ENCODE measurements at regions not wholly inside any gene's neighbourhood (a gene's known extent, or its start where the extent isn't known, plus 50 kb on each side); places are given as distances from the start of the nearest gene placed in this dataset.

DNA sequence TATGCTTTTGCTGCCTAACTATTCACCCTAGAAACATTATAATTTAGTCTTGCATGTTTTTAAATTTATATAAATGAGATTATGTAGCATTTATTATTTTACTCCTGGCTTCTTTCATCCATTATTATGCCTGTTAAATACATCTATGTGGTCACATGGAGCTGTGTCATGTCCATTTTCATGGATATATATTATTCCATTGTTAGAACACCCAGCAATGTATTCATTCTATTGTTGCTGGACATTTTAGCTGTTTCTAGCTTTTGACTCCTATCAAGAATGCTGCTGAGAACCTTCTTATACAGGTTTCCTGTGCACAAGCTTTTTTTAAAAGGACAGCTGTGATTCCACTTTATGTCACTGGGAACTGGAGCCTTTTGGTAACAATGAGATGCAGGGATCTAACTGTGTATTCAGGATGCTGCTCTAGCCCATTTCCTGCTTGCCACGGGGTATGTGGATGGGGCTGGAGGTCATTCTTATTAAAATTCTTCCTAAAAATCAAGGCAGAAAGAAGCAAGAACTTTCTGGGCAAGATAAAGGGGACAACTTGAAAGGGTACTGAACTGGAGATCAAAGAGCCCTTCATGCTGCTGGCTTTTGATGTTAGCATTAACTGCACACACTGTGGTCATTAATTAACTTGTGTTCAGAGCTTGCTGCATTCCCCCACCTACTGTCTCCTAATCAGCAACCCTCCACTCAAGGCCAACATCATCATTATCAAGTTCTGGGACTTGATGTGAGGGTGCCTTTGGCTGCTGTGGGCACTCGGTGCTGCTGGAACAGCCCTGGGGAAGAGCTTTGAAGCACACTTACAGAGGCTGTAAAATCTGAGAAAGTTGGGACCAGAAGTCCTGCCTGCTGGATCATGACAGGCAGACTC, 96.6 kb upstream of the AKIRIN2 start:
- DNase-seq, result no peak

DNA sequence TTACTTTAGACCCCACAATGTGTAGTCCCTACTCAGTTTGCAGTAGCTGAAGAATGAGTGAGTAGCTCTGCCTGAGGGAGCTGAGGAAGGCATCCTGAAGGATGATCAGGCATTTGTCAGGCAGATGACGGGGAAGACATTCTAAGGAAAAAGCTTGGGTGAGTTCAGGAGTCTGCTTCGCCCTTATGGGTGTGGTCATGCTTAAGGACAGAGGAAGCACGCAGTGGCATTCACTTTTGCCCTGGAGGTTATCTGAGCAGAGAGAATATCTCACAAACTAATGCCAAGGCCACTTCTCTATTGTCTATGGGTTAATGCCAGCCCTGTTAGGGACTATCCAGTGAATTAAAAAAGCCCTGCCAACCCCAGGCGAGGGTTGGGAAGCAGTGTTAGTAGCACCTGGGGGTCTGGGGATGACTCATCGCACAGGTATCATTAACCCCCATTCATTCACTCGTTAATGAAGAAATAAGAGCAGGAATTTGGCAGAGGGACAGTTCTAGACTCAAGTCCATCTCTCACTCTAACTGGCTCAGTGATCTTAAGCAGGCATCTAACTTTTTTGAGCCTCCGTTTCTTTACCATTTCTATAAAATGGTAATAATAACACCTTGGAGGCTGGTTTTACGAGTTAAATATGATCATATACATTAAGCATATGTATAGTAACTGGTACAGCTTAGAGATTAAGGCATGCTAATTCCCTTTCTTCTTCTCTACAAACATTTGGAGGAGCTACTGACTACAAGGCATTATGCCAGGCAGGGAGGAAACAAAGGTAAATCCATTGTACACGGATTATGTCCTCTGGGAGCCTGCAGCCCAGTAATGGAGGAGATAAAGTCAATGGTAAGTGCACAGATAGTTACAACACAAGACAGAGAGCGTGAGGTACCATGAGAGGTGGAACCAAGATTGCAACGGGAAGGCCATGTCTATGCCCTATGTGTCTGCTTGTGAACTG, 93.2 kb upstream of the AKIRIN2 start:
- DNase-seq, result no peak

DNA sequence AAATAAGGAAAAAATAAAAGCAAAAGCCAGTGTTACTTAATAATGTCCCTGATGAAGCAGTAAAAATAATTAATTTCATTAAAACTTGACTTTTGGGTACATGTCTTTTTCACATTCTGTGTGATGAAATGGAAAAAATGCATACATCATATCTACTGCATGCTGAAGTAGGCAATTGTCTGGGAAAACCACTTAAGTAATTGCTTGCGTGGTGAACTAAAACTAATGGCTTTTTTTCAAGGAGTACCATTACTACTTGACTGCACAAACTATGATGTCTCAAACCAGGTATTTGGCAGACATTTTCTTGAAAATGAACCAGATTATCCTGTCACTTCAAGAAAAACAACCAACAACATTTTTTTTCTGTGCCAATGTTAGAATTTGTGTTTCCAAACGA, 91.3 kb upstream of the AKIRIN2 start:
- no peak for DNase-seq

DNA sequence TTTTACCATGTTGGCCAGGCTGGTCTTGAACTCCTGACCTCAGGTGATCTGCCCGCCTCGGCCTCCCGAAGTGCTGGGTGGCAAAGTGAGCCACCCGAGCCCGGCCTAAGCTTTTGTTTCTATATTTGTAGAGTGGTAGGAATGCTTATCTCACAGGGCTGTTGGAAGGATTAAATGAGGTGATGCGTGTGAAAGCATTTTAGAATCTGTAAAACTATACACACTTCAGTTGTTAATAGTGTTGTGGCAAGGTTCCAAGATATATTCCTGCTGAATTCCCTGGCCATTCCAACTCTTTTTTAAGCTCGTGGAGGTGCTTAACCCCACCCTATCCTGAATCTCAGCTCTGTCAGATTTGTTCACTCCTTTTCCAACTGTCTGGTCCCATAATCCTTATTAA, 89.9 kb upstream of the AKIRIN2 start:
- DNase-seq, result no peak

DNA sequence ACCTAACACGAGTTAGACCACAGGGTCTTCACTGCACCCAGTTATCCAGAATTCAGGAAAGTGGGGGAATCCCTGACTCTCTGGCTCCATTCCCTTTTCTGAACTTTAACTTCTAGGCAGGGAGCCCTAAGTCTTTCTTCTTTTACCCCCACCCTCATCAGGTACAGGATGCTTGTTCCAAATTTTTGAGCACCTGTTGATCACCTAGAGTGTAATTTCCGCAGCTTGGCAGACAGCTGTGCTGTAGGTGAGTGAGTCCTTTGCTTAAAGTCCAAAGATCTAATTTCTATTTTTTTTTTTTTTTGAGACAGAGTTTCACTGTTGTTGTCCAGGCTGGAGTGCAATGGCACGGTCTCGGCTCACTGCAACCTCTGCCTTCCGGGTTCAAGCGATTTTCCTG, 89.5 kb upstream of the AKIRIN2 start:
- DNase-seq, result no peak

DNA sequence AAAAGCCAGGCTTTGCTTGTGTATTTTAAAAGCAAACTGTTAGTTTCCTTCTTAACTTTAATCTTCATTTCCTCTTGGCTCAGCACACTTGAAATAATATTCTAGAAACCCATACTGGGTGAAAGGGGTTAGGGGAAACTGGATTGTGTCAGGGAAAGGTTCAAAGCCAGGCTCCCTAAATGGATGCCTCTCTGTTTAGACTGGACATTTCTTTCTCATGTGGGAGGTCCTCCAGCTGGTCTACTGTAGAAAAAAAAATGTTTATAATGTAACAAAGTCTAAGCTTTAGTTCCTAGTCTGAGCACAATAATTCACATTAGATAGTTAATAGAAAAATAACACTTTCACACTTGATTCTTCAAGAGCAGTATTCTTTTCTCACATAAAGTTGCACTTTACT, 89.0 kb upstream of the AKIRIN2 start:
- DNase-seq, result no peak

DNA sequence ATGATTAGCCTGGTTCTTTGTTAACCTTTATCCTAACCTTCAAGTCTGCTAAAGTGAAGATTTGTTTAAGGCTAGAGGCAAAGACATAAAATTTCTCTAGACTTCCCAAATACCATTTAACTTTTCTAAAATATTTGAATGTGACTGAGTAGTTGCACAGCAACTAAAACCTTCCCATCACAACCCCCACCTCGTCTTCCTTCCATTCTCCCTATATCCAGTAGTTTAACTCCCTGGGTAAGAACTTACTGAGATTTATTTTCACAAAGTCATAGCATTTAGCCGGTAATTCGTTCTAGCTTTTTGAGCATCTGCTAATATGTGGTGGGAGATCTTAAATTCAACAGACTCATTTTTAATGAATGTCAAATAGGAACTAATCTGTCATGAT, 87.9 kb upstream of the AKIRIN2 start:
- no peak for DNase-seq

DNA sequence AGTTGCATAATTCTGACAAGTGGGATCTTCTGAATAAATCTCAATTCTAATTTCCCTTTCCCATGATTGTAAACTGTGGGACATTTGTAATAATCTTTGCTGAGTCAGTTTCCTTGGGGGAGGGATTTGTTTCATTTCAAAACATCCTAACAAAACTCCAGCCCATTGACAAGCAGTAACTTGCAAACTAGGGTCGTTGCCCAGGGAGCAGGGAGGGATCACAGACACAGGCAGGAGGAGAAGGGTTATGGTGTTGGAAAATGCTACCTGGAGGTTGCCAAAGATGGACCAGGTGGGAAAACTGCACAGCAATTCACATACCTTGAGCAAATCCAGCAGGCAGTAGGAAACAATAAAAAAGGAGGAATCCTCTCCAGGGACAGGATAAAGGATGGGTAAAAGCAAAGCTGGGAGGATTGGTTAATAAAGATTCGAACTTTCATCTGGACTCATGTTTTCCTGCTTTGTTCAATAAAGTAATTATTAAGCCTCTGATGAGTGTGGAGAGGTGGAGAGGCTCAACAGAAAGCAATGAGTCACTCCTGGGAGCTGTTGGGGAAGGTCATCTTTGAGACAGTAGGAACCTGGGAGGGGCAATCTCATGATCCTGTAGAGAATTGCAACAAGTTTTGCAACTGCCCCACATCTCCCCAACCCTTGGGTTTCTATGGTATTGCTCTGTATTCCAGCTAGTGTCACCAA, 87.3 kb upstream of the AKIRIN2 start:
- peak; percentile 93 to 96 for DNase-seq

DNA sequence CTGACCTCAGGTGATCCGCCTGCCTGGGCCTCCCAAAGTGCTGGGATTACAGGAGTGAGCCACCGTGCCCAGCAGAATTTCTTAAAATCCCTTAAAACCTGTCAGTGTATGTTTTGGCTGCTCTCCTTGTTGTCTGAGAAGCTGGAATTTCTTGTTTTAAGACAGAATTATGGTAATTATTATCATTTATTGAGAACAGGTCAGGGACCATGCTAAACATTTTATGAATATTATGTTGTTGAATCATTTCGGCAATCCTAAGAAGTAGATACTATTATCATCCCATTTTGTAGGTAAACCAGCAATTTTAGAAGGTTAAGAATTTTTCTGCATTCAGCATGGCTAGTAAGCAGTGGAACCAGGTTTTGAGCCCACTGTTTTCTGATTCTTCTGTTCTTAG, 86.1 kb upstream of the AKIRIN2 start:
- no peak for DNase-seq

DNA sequence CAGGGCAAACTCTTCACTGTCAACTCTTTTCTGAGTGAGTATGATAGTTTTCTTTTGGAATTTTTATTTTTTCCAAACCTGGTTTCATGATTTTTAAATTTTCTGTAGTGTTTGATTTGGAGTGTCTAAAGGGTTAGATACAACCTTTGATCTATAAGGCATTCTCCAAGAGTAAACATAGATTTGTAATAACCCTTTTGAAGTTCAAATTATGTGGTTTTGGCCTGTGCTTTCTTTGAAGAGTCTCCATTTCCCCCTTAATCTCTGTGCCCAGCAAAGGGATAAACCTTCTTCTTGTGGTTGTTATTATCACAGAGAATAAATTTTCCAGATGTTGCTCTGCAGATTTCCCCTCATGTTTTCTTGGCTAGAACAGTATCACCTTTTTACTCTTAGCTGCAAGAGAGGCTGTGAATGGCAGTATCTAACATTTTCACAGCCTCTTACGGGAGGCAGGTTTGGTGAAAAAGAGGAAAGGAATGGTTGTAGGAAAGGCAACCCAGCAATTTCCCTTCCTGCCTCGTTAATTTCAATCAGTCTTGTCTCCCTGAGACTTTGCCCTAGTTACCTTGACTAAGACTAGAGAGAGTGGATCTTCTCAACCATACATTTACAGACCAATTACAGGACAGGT, 83.3 kb upstream of the AKIRIN2 start:
- DNase-seq, result no peak

DNA sequence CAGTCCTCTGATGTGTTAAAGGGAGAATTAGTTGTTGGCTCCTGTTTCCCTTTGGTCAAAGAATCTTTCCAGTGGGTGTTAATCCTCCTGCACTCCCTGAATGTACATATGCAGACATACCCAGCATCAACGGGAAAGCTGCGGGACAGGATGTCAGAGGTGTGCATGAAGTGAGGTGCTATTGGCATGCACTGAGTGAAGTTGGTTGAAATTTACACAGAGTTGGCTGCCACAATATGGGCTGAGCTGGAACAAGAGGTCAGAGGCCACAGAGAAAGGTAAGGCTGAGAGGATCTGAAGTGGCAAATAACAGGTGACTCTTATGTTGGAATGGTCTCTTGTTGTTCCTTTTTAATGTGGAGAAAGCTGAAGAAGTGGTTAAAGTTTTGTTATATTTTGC, 82.7 kb upstream of the AKIRIN2 start:
- no peak for DNase-seq

DNA sequence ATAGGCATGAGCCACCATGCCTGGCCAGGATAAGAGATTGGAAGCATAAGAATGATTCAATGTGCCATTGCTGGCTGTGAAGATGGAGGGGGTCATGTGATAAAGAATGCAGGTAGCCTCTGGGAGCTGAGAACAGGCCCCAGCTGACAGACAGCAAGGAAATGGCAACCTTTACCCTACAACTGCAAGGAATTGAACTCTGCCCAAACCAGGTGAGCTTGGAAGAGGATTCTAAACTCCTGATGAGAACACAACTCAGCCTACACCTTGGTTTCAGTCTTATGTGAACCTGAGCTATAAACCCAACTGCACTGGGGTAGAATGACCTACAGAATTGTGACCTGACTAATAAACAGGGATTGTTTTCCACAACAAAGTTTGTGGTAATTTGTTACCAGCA, 82.0 kb upstream of the AKIRIN2 start:
- no peak for DNase-seq

DNA sequence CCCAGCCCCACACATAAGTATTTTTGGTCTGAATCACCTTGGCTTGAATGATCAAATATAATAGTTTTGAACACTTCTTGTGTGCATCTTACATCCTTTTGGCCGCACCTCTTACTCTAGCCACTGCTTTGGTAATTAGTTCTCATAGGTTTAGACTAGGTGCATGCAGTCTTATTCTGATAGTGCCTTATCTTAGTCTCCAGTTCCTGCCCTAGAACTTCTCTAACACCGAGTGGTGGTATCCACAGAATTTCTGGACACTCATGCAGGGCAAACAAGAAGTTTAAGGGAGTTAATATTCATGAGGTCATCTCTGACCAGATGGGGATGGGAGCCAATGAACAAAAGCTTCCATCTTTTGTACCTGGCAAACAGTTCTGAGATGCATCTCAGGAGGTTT, 77.5 kb upstream of the AKIRIN2 start:
- DNase-seq, result no peak

DNA sequence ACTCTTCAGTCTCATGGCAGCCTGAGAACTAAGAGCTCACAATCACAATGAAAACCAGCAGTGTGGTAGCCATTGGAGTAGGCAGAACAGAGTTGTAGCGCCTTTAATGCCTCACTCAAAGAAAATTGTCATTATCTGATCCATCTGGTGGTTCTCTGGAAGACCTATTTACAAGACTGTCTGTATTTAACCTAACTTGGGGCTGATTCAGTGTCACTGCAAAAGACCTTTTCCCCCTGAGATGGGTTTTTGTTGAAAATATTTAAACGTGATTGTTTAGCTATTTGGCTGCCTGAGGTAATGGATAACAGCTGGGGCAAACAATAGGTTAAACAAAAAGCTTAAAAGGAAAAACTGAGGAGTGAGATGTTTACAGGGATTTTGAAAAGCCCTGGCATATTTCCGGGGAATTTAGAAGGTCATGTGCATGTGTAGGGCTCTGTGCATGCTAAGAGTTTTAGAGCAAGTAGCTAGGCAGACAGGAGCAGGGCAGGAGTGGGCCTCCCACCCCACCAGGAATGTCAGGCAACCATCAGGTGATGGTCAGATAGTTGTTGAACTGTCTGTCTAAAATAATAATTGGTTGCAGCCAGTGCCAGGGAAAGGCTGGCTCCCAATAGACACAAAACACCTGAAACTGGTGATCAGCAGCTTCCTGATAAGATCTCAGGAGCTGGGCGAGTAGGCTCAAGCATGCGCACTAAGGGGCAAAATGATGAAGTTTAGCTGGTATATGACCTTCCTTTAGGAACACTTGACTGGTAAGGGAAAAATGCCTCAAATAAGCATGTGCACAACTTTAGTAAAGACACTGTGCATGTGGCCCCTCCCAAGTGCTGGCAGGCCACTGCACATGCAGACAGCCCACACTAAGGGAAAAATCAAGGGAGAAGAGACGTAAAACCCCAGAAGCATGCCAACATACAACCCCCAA, 70.8 kb upstream of the AKIRIN2 start:
- no peak for DNase-seq

DNA sequence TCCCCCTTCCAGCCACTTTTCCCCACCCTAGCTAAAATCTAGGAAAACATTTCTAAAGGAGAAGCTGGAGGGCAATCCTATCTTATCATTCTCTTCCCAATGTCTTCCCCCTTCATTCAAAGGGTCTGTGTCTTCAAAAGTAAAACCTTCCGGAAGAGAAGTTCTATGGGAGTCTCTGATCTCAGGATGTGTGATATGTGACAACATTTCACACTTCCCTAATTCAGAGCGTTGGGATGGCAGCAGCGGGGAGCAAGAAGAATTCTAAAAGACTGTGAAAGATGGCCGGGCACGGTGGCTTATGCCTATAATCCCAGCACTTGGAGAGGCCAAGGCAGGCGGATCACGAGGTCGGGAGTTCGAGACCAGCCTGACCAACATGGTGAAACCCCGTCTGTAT, 65.4 kb upstream of the AKIRIN2 start:
- no peak for DNase-seq

DNA sequence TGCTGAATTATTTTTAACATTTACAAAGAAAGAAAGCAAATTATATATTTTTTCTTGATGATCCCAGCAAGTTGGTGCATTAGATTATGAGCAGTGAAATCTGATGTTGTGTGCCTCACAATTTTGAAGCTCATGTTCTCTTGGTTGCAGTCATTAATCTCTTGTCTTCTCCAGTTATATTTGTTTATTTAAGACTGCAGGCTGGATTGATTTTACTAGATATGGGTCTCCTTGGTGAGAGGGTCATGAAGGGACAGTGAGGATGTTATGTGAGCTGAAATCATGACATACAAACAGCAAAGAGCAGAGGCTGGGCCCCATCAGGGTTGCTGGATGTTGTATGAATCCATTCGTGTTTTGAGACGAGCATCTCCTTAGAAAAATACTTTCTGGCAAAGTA, 64.2 kb upstream of the AKIRIN2 start:
- no peak for DNase-seq

DNA sequence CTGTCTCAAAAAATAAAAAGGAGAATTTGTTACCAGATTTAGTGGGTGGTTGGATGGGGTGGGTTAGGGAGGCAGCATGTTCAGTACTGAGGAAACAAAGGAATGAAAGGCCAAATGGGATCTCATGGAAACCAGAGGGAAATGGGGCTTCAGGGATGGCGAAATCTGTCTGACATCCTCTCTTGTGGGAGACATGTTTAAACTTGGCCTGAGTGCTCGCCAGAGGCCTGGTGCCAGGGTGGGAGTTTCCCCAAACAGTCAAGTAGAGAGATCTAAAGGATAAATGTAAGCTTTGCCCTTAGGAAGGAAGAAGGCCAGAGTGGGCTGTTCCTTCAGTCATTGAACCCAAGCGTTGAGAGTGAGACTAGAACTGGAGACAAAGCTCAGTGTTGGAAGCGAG, 61.9 kb upstream of the AKIRIN2 start:
- DNase-seq, result no peak

DNA sequence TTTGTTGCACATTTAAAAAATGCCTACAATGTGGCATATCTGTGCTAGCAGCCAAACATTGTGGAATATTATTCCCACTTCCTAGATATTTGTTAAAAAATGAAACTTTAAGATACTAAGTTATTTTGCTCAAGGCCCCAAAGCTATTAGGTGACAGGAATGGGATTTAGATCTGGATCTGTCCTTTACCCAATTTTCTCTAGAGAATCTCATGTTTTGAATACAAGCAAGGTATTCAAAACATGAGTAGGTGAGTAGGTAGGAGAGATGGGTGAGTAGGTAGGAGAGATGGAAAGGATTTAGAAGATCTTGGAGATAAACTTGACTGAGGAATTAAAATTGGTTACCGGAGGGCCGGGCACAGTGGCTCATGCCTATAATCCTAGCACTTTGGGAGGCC, 61.2 kb upstream of the AKIRIN2 start:
- no peak for DNase-seq

DNA sequence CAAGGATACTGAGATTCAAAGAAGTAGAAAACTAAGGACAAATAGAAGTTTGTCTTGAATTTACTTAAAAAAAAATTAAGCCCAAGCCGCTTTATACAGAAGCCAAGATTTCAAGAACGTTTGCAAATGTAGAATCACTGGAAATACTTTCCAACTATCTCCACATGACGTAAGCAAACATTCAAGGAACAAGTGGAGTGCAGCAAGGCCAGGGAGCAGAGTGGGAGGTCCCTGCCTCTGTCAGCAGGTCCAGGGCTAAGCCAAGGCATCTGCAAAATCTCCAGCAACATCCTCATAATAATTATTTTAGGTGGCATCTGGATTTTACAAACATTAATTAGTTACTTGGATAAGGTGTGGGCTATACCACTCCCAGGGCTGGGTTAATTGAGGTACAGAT, 60.1 kb upstream of the AKIRIN2 start:
- DNase-seq, result no peak

DNA sequence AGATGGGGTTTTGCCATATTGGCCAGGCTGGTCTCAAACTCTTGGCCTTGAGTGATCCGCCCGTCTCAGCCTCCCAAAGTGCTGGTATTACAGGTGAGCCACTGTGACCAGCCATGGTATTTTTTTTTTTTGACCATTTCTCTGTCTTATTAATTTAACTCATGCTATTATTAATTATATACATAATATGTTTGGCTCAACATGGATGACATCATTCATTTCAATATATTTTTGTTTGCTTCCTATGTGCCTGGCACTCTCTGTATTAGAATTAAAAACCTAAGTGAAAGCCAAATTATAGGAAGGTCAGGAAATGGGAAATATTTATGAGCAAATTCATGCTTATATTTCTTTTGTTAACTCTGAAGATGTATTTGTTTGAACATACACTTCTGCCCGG, 55.8 kb upstream of the AKIRIN2 start:
- no peak for DNase-seq

DNA sequence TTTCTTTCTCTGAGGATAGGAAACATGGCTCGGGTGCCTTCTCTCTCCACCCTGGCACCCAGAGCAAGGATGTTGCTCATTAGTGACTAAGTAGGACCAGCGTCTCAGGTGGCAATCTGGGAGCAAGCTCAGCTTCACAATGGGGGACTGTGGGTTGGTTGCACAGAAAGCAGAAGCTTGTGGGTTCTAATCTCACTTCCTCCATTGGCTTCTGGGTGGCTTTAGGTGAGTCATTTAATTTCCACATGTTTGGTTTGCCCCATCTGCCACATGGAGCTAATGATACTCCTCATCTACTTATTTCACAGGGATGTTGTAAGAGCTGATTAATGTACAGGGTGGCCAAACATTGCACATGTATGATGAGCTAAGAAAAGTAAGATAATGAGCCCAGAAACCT, 54.8 kb upstream of the AKIRIN2 start:
- DNase-seq, result peak; percentile 100
